ENCODE measurements at regions not wholly inside any gene's neighbourhood (a gene's known extent, or its start where the extent isn't known, plus 50 kb on each side); places are given as distances from the start of the nearest gene placed in this dataset.

DNA sequence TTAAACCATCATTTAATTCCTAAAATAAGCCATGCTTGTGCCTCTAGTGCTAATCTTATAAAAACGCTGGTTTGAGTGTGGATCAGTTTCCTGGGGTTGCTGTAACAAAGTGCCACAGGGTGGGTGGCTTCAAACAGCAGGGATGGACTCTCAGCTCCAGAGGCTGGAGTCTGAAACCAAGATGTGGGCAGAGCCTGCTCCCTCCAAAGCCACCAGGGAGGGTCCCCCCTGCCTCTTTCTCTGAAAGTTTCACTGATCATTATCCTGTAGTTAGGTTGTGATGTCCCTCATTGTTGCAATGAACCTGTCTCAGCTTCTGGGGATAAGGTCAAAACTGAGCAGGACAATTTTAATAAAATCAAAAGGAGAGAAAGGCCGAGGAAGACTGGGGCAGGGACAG, 251.9 kb upstream of the TCERG1L start:
- no peak overlapping the region for H4K91ac ChIP-seq (ENCODE audit: insufficient read length, low read depth, low read length)
- Mint-ChIP-seq H3K9me3 (peaks cover 6 to 11% of the 10 kb centered on the region in 2 experiments; a peak in 4 of 5 replicates), H3K4me3 (no peak overlapping the region), H3K36me3 (ENCODE audit: insufficient read depth in 1 of 3, low read depth in 3 of 3) (peaks cover 0 to 6% (median 4%) of the 10 kb centered on the region in 3 experiments; a peak in 3 of 7 replicates), H3K27me3 (ENCODE audit: low read depth) (no peaks in the 10 kb centered on the region), H3K4me1 (peaks cover 4 to 5% of the 10 kb centered on the region in 2 experiments), H3K27ac (no peak overlapping the region)
- H3K79me1 ChIP-seq (ENCODE audit: insufficient read depth, low read depth, low read length, poor library complexity, severe bottlenecking), result no peaks in the 10 kb centered on the region
- no peak overlapping the region for H2BK15ac ChIP-seq (ENCODE audit: low read depth, low read length)
- DNase-seq, result no peak
- H2BK5ac ChIP-seq (ENCODE audit: insufficient read length, low read length), result no peak overlapping the region
- H3K4ac ChIP-seq (ENCODE audit: low read depth, low read length), result no peak overlapping the region
- no peaks in the 10 kb centered on the region for H3K23me2 ChIP-seq (ENCODE audit: insufficient read length, low read depth, low read length, poor library complexity, severe bottlenecking)
- H3K23ac ChIP-seq (ENCODE audit: insufficient read length, low read depth, low read length), result no peak overlapping the region
- no peaks in the 10 kb centered on the region for H3K27me3 ChIP-seq (ENCODE audit: insufficient read depth, low read length)
- H4K5ac ChIP-seq (ENCODE audit: insufficient read length, low read depth, low read length), result no peak overlapping the region
- H2BK12ac ChIP-seq (ENCODE audit: insufficient read length, low read depth, low read length), result no peak overlapping the region
- H2AFZ ChIP-seq (ENCODE audit: low read length), result no peak overlapping the region
- H3K14ac ChIP-seq (ENCODE audit: insufficient read depth, low read length), result no peak overlapping the region
- H4K20me1 ChIP-seq (ENCODE audit: control insufficient read depth, insufficient read depth, insufficient read length), result no peaks in the 10 kb centered on the region
- H3K9me3 ChIP-seq (ENCODE audit: control insufficient read depth, low read depth, low read length), result no peaks in the 10 kb centered on the region
- TF ChIP-seq CTCF (conservative IDR thresholded peaks at IDR 0.05), result no peak
- no peak overlapping the region for H2AK5ac ChIP-seq (ENCODE audit: insufficient read length, low read length)
- H4K8ac ChIP-seq (replicated peaks; ENCODE audit: insufficient read length, low read depth, low read length), result no peak overlapping the region
- no peak overlapping the region for H3K56ac ChIP-seq (ENCODE audit: insufficient read length, low read depth, low read length)
- WGBS (ENCODE audit: extremely low coverage, insufficient read length, low lambda C conversion rate), result no CpG with 5 or more reads among the region's 2 CpGs
- H2BK120ac ChIP-seq (ENCODE audit: low read depth, low read length, poor library complexity, severe bottlenecking), result no peak overlapping the region
- H3K18ac ChIP-seq (ENCODE audit: insufficient read length, low read depth, low read length), result no peak overlapping the region
- H3K4me1 ChIP-seq (ENCODE audit: insufficient read depth, low read length), result no peaks in the 10 kb centered on the region
- no peak overlapping the region for H3K27ac ChIP-seq (ENCODE audit: insufficient read length, low read depth, low read length)
- no peaks in the 10 kb centered on the region for H3K79me2 ChIP-seq (ENCODE audit: insufficient read depth, low read length)
- H3K4me2 ChIP-seq (ENCODE audit: insufficient read depth, insufficient read length, low read length), result no peak overlapping the region
- H3K9ac ChIP-seq (ENCODE audit: extremely low read depth, insufficient read length, low read length), result no peak overlapping the region
- no peak overlapping the region for H3T11ph ChIP-seq (ENCODE audit: low read length)
- H2BK20ac ChIP-seq (ENCODE audit: low read depth, low read length, poor library complexity, severe bottlenecking), result no peak overlapping the region
